Stimulated activated CD4-positive, alpha-beta T cell treated with anti-CD3 and anti-CD28 coated beads, Interleukin-2, amount 100 ng/mL, for 48 hours (primary cell): ENCODE measurements at regions not wholly inside any gene's neighbourhood (a gene's known extent, or its start where the extent isn't known, plus 50 kb on each side); places are given as distances from the start of the nearest gene placed in this dataset.

Experiments used
- DNase-seq, 2 donors: peaks; one replicate each; pipeline ENCODE4 v3.0.0-alpha.2; 2020

DNA sequence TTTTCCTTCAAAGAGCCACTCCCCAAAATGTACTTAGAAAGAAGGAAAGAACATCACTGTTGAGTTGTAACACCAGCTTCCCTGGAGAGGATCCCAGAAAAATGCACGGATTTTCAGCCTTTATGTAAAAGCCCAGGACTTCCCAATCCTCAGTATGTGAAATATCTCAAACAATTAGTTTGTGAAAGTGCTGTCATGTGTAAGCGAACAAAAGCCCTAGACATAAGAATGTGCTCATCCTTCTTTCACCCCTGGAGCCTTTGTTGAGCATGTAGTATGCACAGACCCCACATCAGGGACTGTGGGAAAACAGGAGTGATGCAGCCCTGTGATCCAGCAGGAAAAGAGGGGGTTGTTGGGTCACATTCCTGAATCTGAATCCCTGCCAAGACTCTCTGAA, 441.4 kb upstream of the ZNF507 start:
- no peak for DNase-seq

DNA sequence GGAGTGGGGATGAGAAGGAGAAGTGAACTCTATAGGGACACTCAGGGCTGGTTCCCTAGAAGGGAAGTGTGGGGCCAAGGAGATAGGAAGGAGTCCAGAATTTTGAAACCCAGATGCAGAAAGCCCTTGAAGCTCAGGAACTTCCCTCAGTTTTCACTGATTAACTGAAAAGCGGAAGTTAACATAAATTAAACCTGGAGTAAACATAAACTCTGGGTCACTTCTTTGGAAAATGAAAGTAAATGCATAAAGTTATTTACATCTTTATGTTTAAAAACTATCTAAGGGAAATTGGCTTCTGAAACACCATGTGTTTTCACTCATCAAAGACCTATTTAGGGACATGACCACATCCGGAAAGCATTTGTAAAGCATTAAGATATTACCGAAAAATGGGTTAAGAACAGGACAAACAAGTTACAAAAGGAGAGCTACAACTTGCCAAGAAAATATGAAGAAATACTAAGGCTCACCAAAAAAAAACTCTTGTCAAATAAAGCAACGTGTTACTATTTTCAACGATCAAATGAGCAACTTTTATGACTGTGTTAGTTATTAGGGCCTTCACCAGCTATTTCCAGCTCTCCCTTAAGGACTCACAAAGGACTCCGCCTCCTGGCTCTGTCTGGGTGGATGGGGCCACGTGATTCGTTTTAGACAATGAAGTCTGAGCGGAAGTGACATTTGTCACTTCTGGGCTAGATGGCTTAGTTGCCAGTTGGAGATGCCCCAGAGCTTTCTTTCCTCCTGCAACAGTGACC, 439.1 kb upstream of the ZNF507 start:
- DNase-seq = no peak

DNA sequence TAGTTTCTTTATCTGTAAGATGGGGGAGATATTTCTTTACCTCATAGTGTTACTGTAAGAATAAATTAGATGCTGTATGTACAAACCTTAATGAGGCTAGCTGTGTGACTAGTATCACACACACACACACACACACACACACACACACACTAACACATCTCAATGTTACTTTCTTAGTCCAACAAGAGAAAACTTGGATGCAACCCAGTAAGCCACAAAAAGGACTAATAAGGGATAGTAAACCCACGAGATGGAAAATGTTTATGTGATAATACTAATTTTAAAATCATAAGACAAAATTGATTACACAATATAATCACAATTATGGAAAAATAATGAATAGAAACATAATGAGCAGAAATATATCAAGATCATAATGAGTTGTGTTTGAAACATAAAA, 437.7 kb upstream of the ZNF507 start:
- DNase-seq = no peak

DNA sequence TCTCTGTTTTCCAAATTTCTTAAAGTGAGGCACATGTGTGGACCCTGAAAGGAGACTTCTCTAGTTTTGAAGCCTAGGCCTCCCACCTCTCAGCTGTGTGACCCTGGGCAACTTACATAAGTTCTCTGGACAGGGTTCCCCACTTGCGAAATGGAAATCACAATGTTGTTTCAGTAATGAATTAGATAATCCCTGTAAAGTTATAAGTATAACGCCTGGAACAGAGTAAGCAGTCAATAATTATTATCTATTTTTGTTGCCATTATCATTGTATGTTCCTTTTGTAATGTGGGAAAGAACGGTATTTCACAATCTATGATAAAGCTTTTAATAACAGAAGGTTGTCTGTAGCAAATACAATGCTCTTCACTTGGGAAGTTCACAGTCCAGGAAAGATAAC, 437.3 kb upstream of the ZNF507 start:
- DNase-seq = no peak

DNA sequence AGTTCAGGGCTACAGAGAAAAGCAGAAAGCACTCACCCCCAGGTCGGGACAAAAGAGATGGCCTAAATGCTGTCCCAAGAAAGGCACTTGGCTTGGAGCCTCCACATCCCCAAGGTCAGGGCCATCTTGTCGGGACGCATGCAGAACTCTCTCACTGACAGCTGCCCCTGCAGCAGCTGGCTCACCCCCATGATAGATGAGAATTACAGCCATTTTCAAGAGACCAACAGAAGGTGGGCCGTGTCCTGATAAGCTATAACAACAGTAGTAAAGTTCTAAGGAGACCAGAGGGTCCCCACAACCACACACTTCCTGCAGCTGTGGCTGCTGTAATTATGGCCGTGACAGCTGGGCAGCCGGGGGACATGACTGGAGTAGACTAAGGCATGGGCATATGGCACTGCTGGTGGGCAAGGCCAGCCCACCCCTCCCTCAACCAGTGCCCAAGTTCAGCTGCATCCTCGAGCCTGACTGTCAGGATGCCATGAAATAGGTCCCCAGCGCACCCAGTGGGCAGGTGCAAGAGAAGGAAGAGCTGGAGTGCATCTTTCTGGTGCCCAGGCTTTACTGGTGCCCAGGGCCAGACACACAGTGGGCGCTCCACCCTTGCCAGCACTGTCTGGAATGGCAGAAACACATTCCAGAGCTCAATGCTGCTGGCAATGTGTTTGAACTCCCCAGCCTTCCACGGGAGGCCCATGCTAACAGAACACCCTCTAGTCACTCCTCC, 436.7 kb upstream of the ZNF507 start:
- DNase-seq = no peak

DNA sequence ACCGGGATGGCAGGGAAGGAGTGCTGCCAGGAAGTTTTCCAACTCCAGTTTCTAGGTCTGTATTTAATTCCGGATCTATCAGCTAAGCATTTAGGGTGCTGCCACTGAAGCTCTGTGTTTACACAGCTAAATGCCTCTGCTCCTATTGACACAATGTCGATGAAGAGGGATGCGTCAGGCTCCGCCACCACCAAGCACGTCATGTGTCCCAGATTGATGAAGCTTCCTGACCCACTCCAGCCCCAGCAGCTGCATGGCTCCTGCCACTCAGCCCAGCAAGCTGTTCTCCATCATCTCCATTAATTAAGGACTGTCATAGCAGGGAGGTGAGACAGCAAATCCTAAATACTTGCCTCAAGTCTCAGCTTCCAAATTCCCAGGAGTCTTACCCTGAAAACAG, 435.2 kb upstream of the ZNF507 start:
- DNase-seq = no peak

DNA sequence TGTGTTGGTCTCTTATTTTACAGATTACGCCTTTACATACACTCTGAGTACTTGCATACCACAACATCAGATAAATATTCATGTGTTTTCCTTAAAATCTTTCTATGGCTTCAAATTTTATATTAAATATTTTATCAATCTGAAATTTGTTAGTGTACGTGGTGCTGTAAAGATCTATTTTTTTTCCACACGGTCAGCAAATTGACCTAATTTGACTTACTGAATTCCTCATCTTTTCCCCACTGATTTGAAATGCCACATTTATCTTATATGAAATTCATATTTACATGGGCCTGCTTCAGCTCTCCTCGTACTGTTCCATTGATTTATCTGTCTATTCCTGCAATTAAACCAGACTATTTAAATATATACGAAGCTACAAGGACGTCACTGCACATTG, 433.8 kb upstream of the ZNF507 start:
- no peak for DNase-seq

DNA sequence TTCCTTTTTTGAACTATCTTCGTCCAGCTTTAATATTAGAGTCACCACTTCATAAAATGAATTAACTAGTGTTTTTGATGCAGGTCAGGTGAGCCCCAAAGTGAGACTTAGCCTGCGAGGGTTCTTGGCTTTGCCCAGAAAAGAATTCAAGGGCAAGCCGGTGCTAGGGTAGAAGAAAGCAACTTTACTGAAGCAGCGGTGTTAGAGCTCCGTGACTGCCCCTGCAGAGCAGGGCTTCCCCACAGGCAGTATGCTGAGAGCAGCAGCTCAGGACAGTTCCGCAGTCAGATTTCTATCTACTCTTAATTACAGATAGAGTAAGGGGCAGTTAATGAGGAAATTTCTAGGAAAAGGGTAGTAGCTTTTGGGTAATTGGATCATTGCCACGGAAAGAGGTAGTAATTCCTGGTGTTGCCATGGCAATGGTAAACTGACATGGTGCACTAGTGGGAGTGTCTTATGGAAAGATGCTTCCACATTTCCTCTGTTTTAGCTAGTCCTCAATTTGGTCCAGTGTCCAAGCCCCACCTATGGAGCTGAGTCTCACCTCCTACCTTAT, 432.2 kb upstream of the ZNF507 start:
- DNase-seq = no peak

DNA sequence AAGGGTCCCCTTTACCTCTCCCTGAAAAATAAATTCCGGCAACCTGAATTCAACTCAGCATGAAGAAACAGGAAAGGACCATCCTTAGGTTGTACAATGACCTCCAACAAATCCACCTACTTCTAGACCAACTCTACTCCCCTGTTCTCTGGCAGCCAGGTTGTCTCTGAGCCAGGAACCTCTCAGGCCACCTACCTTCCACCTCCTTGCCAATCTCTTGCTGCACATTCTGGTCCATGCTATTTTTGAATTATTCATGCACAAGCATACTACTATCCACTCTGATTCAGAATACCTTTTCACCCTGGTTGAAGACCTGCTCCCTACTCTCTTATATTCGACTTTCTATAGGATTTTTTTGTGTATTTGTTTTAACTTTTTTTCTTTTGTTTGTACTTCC, 415.0 kb upstream of the ZNF507 start:
- no peak for DNase-seq

DNA sequence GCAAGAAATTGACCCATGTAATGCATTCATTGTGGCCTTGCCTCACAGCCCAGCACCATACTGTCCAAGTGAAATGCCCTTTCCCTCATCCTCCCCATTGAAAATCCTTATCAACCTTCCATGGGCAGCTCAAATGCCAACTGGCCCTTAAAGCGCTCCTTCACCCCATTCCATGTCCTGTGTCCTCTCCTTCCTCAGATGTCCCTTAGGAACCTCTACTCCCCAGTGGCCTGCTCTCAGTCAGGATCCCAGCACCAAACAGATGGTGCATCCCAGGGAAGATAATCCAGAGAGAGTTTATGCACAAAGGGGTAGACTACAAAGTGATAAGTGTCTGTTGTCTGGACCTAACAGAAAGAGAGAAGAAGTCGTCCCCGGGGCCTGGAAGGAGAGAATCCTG, 407.4 kb upstream of the ZNF507 start:
- DNase-seq = no peak

DNA sequence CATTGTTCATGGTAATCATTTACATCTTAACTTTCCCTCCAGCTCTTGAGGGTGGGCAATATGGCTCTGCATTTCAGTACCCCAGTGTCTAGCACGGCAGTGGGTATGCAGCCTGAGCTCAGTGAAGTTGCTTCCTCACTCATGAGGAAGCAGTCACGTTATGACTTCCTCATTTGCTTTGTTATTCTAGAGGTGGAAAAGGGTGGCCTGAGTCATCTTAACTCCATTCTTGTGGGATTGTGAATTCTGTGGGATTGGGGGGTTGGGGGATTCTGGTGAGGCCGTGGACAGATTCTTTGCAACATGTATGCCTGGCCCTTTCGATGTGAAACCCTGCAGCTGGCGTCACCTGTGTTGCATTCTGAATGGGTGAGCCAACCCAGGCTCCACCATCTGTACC, 406.7 kb upstream of the ZNF507 start:
- no peak for DNase-seq

DNA sequence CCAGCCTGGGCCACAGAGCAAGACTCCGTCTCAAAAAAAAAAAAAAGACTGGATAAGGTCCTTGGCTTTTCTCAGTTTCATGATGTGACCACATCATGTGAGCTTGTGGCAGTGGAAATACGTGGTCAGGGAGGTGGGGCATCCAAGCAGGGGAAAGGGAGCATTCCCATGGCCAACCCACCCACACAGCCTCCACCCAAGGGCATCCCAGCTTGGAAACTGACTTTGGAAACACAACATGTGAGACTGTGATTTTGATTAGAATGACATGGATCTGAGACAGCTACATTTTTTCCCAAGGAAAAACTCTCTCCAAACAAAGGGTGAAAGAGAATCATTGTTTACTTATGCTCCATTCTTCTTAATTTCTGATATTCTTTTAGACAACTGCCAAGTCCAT, 405.0 kb upstream of the ZNF507 start:
- DNase-seq = no peak

DNA sequence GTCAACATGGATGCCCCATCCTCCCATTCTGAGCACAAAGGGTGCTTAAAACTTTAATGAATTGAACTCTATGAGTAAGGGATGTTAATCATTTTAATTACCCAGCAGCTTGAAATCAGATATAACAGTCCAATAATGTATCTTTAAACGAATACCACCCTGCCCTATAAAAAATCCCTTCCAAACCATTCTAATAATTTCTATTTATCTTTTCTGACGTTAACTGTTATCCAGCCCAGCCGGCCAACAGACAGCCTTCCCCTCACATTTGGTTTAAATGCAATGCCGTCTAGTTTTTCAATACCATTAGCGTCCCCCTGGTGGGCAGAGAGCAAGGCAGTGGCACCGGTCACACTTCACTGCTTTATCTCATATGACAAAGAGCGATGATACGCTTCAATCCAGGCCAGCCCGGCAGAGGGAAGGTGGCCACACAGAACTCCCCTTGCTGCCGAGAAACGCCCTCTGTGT, 402.2 kb upstream of the ZNF507 start:
- no peak for DNase-seq

DNA sequence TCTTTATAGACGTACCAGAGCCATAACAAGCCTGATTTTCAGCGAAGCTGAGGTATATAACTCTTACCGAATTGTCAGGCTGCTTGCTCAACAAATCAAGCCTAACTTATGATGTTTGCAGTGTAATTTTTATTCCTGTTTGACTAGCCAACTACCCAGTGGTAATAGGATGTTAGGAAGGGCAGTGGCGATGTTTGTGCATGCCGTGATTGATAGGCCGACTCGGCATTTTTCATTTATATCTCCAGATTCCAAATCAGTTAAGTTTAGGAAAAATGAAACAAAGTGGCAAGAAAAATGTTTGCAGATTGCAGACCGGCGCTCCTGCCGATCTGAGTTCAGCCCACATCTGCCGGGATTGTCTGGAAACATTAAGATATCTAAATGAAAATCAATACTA, 401.6 kb upstream of the ZNF507 start:
- DNase-seq = no peak

DNA sequence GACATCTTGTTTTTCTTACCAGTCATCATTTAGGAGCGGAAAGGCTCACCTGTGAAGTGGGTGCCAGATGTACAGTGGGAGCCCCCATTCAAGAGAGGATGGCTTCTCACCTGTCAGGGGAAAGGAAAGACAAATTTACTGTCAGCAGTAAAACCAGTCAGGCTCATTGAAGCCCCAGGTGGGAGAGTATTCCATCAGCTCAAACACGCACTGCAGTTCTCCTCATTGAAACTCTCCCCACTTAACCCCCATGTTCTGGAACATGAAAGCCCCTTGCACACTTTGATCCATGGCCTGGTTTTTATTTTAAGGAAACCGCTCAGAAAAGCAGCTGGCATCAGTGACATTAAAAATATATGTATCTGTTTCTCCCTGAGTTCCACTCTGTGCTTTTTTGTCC, 401.1 kb upstream of the ZNF507 start:
- DNase-seq = no peak

DNA sequence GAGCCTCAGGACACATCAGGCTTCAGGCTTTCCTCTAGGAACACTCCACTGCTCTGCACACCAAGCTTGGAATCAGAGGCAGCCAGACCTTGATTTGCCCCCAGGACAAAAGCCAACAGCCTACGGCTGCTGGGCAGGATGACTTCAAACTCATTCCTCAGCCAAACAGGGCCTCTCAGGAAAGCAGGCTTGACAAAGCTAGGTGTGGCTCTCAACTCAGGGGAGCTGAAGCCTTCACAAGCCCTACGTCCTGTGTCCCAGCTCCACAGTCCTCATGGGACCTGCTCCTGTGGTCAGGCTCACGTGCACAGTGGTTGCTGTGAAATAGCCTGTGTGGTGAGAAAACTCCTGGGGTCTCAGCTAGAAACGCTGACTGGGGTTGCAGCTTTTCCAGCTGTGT, 398.9 kb upstream of the ZNF507 start:
- DNase-seq = no peak

DNA sequence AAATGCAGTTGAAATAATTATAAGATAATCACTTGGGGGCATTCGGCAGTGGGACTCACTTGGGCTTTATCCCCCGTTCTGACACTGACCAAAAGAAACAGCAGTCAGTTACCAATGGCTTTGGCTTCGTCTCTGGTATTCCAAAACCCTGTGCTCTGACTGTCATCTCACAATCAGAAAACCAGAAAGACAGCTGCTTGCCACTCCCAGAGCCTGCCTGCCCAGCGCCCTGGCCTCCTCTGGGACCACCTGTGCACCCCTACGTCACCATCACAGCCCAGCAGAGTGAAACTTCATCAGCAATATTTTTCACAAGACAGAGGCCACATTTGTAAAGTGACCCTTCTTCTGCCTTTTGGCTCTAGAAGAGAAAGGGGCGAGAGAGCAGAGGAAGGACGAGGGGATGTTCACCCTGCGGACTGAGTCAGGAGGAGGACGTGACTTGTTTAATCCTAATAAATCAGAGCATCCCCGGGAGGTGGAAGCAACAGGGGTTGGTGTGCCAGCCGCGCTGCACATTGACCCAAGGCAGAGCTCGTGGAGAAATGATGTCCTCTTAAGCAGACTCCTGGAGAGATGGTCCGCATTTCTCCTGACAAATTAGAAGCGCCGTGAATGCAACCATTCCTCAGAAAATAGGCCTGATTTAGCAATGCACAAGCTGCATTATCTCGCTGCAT, 397.8 kb upstream of the ZNF507 start:
- no peak for DNase-seq

DNA sequence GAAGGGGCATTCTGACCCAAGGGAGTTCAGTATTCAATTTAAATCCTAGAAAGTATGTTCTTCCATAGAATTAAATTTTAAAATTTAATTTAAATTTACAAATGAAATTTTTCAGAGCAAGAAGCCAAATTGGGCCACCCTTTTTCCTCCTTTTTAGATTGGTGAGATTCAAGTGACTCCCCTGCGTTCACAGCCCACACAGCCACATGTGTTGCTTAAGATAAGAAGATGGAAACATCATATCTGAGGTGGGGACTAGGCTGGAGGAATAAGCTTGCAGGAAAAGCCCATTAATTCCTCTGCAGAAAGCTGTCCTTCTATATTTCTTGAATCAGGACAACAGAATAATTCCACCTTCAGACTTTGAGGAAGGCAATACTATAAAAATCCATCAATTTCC, 392.7 kb upstream of the ZNF507 start:
- no peak for DNase-seq

DNA sequence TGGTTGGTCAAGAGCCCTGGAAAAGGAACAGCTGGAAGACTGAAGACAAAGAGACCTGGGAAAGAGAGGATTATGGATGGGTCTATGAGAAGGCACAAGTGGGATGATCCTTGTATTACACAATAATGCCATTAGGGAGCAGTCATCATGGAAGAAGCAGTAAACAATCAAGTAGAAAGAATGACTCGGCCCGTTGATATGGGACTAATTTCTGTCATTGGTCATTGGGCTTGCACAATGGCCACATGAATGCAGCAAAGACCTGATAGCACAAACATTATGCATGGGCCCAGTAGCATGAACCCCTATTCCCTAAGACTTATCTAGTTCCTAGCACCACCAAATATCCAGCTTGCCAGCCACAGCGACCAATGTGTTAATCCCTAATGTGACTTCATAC, 390.3 kb upstream of the ZNF507 start:
- DNase-seq = no peak

DNA sequence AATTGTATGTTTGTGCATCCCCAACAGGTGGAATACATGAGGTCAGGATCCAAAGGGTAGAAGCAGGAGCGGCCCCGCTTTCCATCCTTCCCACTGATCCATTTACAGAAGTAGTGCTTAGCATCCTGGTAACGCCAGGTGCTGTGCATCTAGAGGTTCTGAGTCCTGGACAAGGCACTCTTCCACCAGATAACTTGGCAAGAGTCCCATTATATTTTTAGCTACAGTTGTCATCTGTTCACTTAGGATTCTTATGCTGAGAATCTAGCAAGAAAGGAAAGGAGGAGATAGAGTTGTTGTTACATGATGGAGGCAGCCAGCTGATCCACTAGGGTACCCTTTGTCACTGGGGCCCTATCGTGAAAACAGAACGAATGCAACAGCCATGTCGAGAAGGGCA, 389.5 kb upstream of the ZNF507 start:
- DNase-seq = no peak

DNA sequence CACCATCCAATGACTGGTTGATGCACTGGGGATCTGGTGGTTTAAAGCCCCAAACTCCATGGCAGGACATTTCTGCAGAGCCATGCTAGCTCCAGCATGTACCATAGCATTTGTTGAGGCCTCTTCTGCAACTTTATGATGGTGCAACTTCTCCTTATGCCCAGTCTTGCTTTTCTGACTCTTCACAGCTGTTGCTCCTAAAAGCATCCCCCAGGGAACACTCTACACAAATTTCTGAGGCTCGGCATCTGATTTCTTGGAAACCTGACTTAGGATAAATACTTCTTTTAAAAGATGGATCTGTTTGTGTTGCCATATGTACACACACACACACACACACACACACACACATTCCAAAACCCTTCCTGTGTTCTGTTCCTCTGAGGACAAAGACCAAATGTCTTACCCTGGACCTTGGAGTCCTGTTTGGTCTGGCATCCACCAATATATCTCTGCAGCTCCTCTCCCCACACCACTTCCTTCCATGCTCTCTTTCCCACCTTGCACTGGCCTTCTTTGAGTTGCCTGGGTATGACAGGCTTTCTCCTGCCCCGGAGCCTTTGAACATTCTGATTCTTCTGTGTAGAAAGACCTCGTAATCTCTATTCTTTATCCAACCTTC, 388.5 kb upstream of the ZNF507 start:
- DNase-seq = no peak

DNA sequence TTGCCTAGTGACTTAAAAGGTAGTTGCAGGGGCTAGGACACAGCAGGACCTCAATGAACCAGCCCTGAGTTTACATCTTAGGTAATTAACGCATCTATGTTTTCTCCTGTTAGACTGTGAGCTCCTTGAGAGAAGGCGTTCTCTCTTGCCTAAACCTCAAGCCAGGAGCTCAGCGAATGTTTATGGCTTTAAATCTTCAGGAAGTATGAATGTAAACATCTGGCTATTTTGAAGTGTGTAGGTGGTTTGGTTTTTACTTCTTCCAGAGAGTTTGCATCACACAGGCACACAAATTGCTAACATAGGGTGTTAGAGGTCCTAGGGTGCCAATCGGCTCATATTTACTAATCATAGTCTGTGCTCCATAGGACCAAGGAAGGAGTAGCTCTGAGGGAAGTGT, 387.7 kb upstream of the ZNF507 start:
- DNase-seq = no peak

DNA sequence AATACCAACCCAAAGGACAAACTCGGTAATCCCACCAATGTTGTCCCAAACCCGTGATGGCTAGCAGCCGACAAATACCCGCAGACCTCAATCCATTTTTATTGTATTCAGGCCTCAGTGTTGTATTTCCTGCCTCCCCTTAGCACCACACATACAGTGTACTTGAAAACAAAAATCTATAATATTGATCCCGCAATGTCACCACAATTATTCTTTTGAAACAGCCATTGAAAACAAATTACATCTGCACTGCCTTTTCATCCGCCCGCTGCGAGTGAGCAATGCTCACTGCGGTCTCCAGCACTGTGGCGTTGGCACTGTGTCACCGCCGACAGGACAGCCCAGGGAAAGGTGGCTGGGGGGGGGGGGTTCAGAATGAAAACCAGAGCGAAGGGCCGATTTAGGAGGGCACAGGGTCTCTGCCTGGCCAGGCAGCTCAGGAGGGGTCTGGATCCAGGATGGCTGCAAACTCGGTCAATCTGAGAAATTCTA, 385.8 kb upstream of the ZNF507 start:
- DNase-seq = no peak
